Liver (tissue), 8 donors: ENCODE measurements at regions not wholly inside any gene's neighbourhood (a gene's known extent, or its start where the extent isn't known, plus 50 kb on each side); places are given as distances from the start of the nearest gene placed in this dataset.

Experiments
- DNase-seq: peaks from one replicate; pipeline ENCODE4 v3.0.0-alpha.2; 2017; ENCODE audit warnings: low spot score
- H3K27ac ChIP-seq, 2 donors: one replicate each; pipeline ENCODE4 v1.7.0; 2013; ENCODE audit warnings: inconsistent platforms in 2 of 2, low read length in 2 of 2, control low read depth in 1 of 2, low read depth in 1 of 2, mild to moderate bottlenecking in 1 of 2
- H3K27me3 ChIP-seq, 4 donors: one replicate each; pipeline versions ENCODE4 v1.6.1 to v1.7.0; 2013; ENCODE audit warnings: low read length in 3 of 4, inconsistent platforms in 1 of 4, mild to moderate bottlenecking in 1 of 4, moderate library complexity in 1 of 4; ENCODE audit not compliant: control insufficient read depth in 4 of 4, insufficient read depth in 4 of 4
- H3K36me3 ChIP-seq, 4 donors: one replicate each; pipeline versions ENCODE4 v1.6.1 to v1.7.0; 2013; ENCODE audit warnings: low read length in 3 of 4, mild to moderate bottlenecking in 3 of 4, low read depth in 1 of 4, moderate library complexity in 1 of 4; ENCODE audit not compliant: control insufficient read depth in 4 of 4, insufficient read depth in 3 of 4
- H3K4me1 ChIP-seq, 4 donors: one replicate each; pipeline versions ENCODE4 v1.6.1 to v1.7.0; 2013; ENCODE audit warnings: low read length in 3 of 4, mild to moderate bottlenecking in 3 of 4, moderate library complexity in 1 of 4; ENCODE audit not compliant: control insufficient read depth in 4 of 4, insufficient read depth in 4 of 4
- H3K4me3 ChIP-seq, 3 donors: one replicate each; pipeline versions ENCODE4 v1.6.1 to v1.7.0; 2013; ENCODE audit warnings: low read length in 3 of 3, control low read depth in 1 of 3, low read depth in 1 of 3, mild to moderate bottlenecking in 1 of 3
- H3K9ac ChIP-seq, 2 donors: one replicate each; pipeline ENCODE4 v1.7.0; 2013; ENCODE audit warnings: low read length in 2 of 2, mild to moderate bottlenecking in 2 of 2, moderate library complexity in 2 of 2, control low read depth in 1 of 2, low read depth in 1 of 2
- H3K9me3 ChIP-seq, 4 donors: one replicate each; pipeline versions ENCODE4 v1.6.1 to v1.7.0; 2013; ENCODE audit warnings: low read length in 3 of 4; ENCODE audit not compliant: control insufficient read depth in 4 of 4
- ATF3 ChIP-seq: IDR thresholded peaks from 2 replicates; pipeline ENCODE4 v1.6.1; 2016; ENCODE audit warnings: antibody characterized with exemption
- FOXA1 ChIP-seq: IDR thresholded peaks from 2 replicates; pipeline ENCODE4 v1.6.1; 2016; ENCODE audit warnings: antibody characterized with exemption
- FOXA2 ChIP-seq: IDR thresholded peaks from 2 replicates; pipeline ENCODE4 v1.6.1; 2016; ENCODE audit warnings: antibody characterized with exemption
- GABPA ChIP-seq, 2 donors: IDR thresholded peaks in 1 of 2; conservative IDR thresholded peaks in 1 of 2; 2 replicates each; pipeline ENCODE4 v1.6.1; 2016; ENCODE audit warnings: antibody characterized with exemption in 2 of 2, mild to moderate bottlenecking in 1 of 2, moderate library complexity in 1 of 2
- HNF4G ChIP-seq: IDR thresholded peaks from 2 replicates; pipeline ENCODE4 v1.6.1; 2016; ENCODE audit warnings: antibody characterized with exemption
- NR2F2 ChIP-seq: IDR thresholded peaks from 2 replicates; pipeline ENCODE4 v1.6.1; 2016; ENCODE audit warnings: antibody characterized with exemption
- RAD21 ChIP-seq, 2 donors: IDR thresholded peaks; 2 replicates each; pipeline ENCODE4 v1.6.1; 2016; ENCODE audit warnings: antibody characterized with exemption in 2 of 2, mild to moderate bottlenecking in 2 of 2
- REST ChIP-seq: IDR thresholded peaks from 2 replicates; pipeline ENCODE4 v1.6.1; 2016; ENCODE audit warnings: antibody characterized with exemption, mild to moderate bottlenecking
- SP1 ChIP-seq: IDR thresholded peaks from 2 replicates; pipeline ENCODE4 v1.6.1; 2018; ENCODE audit warnings: antibody characterized with exemption, mild to moderate bottlenecking
- YY1 ChIP-seq: IDR thresholded peaks from 2 replicates; pipeline ENCODE4 v1.6.1; 2016; ENCODE audit warnings: antibody characterized with exemption, mild to moderate bottlenecking
- WGBS: extraction: QIAGEN DNeasy Blood & Tissue Kit; methylation state at CpG from one replicate; pipeline ENCODE4 v1.1.7; 2013; 5-methylcytosine and 5-hydroxymethylcytosine counted together
- TF ChIP-seq, protein P1 (sequence below): fragments of 150-350 bp; IDR thresholded peaks from 2 replicates; pipeline ENCODE4 v1.5.1; 2017; ENCODE audit warnings: improper control_type of control experiment, low read depth, low read length; ENCODE audit not compliant: missing input control
- TF ChIP-seq, protein P2 (sequence below): IDR thresholded peaks from 2 replicates; pipeline ENCODE4 v1.6.1; 2016; ENCODE audit warnings: antibody characterized with exemption
- TF ChIP-seq, protein P3 (sequence below): IDR thresholded peaks from 2 replicates; pipeline ENCODE4 v1.6.1; 2016; ENCODE audit warnings: antibody characterized with exemption
- donor health status: healthy.
- donor health status: healthy.
- donor health status: healthy.
- donor health status: healthy.
- donor health status: healthy.

DNA sequence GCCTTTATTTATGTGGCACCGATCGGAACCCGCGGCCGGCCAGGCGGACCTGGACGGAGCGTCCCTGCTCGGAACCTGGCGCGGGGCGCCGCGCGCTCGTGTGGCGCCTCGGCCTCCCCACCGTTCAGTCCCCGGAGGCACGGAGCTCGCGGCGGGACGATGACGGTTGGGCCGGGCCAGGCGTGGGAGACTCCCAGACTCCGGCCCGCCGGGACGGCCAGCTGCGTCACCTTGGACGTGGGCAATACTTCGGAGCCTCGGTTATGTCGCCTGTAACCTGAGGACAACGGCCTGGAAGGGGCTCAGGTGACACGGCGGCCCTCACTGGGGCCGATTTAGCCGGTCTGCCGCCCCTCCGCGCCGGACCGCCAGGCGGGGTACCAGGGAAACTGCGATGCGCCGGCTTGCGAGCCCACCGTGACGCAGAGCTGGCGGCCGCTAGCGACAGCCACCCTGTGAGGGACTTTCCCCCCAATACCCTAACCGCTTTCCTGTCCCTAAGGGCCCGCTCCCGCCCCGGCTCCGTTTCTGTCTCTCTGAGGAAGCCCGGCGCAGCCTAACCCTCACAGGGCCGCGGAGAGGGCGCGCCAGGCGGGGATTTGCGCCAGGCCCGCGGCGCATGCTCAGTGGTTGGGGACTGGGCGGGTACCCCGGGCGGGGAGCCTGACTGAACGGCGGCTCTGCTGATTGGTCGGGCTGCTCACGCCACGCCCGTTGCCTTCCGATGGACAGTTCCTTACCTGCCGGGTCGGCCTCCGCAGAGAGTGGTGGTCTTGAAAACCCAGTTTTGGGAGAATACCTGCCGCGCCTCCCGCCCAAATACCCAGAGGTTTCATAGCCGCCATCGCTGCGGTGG, 109.5 kb upstream of the DOCK9 start:
- 1% methylated on average over 92 of the region's 92 CpGs for WGBS
- Histone ChIP-seq H3K4me3 (peak overlapping the region; percentile 79 to 97 (median 97)), H3K9ac (peak overlapping the region; percentile 58 to 65), H3K36me3 (no peaks in the 10 kb centered on the region), H3K27me3 (no peaks in the 10 kb centered on the region), H3K4me1 (peaks cover 3 to 16% (median 9%) of the 10 kb centered on the region in 4 donors), H3K27ac (peak overlapping the region; percentile 84 to 87), H3K9me3 (no peaks in the 10 kb centered on the region)
- DNase-seq = peak; percentile 88
- peak in 1 of 2 donors; percentile 10 for TF ChIP-seq RAD21 (IDR thresholded peaks at IDR 0.05)
- TF ChIP-seq REST = peak; percentile 51
- TF ChIP-seq ATF3 = no peak
- TF ChIP-seq SP1 = peak; percentile 44
- TF ChIP-seq, protein P1, sequence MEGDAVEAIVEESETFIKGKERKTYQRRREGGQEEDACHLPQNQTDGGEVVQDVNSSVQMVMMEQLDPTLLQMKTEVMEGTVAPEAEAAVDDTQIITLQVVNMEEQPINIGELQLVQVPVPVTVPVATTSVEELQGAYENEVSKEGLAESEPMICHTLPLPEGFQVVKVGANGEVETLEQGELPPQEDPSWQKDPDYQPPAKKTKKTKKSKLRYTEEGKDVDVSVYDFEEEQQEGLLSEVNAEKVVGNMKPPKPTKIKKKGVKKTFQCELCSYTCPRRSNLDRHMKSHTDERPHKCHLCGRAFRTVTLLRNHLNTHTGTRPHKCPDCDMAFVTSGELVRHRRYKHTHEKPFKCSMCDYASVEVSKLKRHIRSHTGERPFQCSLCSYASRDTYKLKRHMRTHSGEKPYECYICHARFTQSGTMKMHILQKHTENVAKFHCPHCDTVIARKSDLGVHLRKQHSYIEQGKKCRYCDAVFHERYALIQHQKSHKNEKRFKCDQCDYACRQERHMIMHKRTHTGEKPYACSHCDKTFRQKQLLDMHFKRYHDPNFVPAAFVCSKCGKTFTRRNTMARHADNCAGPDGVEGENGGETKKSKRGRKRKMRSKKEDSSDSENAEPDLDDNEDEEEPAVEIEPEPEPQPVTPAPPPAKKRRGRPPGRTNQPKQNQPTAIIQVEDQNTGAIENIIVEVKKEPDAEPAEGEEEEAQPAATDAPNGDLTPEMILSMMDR = peak; percentile 6
- TF ChIP-seq, protein P2, sequence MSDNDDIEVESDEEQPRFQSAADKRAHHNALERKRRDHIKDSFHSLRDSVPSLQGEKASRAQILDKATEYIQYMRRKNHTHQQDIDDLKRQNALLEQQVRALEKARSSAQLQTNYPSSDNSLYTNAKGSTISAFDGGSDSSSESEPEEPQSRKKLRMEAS = peak; percentile 20
- TF ChIP-seq YY1 = peak; percentile 73
- TF ChIP-seq FOXA2 = no peak
- TF ChIP-seq GABPA (IDR thresholded peaks at IDR 0.05 in 1 of 2, conservative IDR thresholded peaks at IDR 0.05 in 1 of 2) = peak in 1 of 2 donors; percentile 31
- no peak for TF ChIP-seq HNF4G
- TF ChIP-seq FOXA1 = no peak
- TF ChIP-seq, protein P3, sequence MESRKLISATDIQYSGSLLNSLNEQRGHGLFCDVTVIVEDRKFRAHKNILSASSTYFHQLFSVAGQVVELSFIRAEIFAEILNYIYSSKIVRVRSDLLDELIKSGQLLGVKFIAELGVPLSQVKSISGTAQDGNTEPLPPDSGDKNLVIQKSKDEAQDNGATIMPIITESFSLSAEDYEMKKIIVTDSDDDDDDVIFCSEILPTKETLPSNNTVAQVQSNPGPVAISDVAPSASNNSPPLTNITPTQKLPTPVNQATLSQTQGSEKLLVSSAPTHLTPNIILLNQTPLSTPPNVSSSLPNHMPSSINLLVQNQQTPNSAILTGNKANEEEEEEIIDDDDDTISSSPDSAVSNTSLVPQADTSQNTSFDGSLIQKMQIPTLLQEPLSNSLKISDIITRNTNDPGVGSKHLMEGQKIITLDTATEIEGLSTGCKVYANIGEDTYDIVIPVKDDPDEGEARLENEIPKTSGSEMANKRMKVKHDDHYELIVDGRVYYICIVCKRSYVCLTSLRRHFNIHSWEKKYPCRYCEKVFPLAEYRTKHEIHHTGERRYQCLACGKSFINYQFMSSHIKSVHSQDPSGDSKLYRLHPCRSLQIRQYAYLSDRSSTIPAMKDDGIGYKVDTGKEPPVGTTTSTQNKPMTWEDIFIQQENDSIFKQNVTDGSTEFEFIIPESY = no peak
- TF ChIP-seq NR2F2 = no peak
